NCI-H128 (cell line): ENCODE measurements at regions not wholly inside any gene's neighbourhood (a gene's known extent, or its start where the extent isn't known, plus 50 kb on each side); places are given as distances from the start of the nearest gene placed in this dataset.
A peak's percentile ranks its signal among the peaks of the same experiment; 100 is the strongest.

Source experiments
- DNase-seq: peaks from one replicate; lab custom pipeline; 2025; ENCODE audit not compliant: unreplicated experiment; lab: John Stamatoyannopoulos, UW

GRCh38 chr10:10211409-10211808 lies 806.3 kb upstream of the CELF2 start:
- DNase-seq, result no peak

- no peak for DNase-seq
Observed at GRCh38 chr10:10213237-10213636, 804.4 kb upstream of the CELF2 start.

GRCh38 chr10:10222304-10222841 lies 795.3 kb upstream of the CELF2 start:
- no peak for DNase-seq

GRCh38 chr10:10223131-10223530 lies 794.5 kb upstream of the CELF2 start:
- no peak for DNase-seq

- DNase-seq, result no peak
Observed at GRCh38 chr10:10225136-10225676, 792.5 kb upstream of the CELF2 start.

- DNase-seq, result no peak
Observed at GRCh38 chr10:10233229-10233628, 784.4 kb upstream of the CELF2 start.

GRCh38 chr10:10235003-10235402 lies 782.7 kb upstream of the CELF2 start:
- DNase-seq, result no peak

- no peak for DNase-seq
Observed at GRCh38 chr10:10247585-10247984, 770.1 kb upstream of the CELF2 start.

GRCh38 chr10:10256860-10257259 lies 760.8 kb upstream of the CELF2 start:
- DNase-seq, result no peak

GRCh38 chr10:10259013-10259412 lies 758.7 kb upstream of the CELF2 start:
- DNase-seq, result no peak

GRCh38 chr10:10270126-10271050 lies 747.3 kb upstream of the CELF2 start:
- no peak for DNase-seq

- no peak for DNase-seq
Observed at GRCh38 chr10:10271639-10272192, 746.0 kb upstream of the CELF2 start.

- no peak for DNase-seq
Observed at GRCh38 chr10:10273661-10274060, 744.0 kb upstream of the CELF2 start.

- no peak for DNase-seq
Observed at GRCh38 chr10:10279906-10280305, 737.8 kb upstream of the CELF2 start.

- DNase-seq, result no peak
Observed at GRCh38 chr10:10292501-10292900, 725.2 kb upstream of the CELF2 start.

- no peak for DNase-seq
Observed at GRCh38 chr10:10293041-10293440, 724.6 kb upstream of the CELF2 start.

- no peak for DNase-seq
Observed at GRCh38 chr10:10293481-10293951, 724.2 kb upstream of the CELF2 start.

- DNase-seq, result no peak
Observed at GRCh38 chr10:10294184-10294880, 723.3 kb upstream of the CELF2 start.

- DNase-seq, result peak; percentile 39
Observed at GRCh38 chr10:10294881-10295529, 722.7 kb upstream of the CELF2 start.

GRCh38 chr10:10295537-10295936 lies 722.1 kb upstream of the CELF2 start:
- no peak for DNase-seq

GRCh38 chr10:10302689-10303088 lies 715.0 kb upstream of the CELF2 start:
- DNase-seq, result no peak
